Esophagus (tissue), 2 donors: ENCODE measurements at regions not wholly inside any gene's neighbourhood (a gene's known extent, or its start where the extent isn't known, plus 50 kb on each side); places are given as distances from the start of the nearest gene placed in this dataset.

Source experiments
- H3K27ac ChIP-seq, 2 donors: one replicate each; pipeline ENCODE4 v1.5.1; 2013; ENCODE audit warnings: low read depth in 2 of 2, mild to moderate bottlenecking in 2 of 2, inconsistent platforms in 1 of 2, low read length in 1 of 2, moderate library complexity in 1 of 2
- H3K27me3 ChIP-seq, 2 donors: one replicate each; pipeline ENCODE4 v1.6.1; 2013; ENCODE audit warnings: low read length in 2 of 2, control low read depth in 1 of 2, mild to moderate bottlenecking in 1 of 2; ENCODE audit not compliant: insufficient read depth in 2 of 2, control insufficient read depth in 1 of 2
- H3K36me3 ChIP-seq, 2 donors: one replicate each; pipeline ENCODE4 v1.6.1; 2013; ENCODE audit warnings: low read length in 1 of 2; ENCODE audit not compliant: control insufficient read depth in 2 of 2, insufficient read depth in 2 of 2
- H3K4me1 ChIP-seq, 2 donors: one replicate each; pipeline ENCODE4 v1.6.1; 2013; ENCODE audit warnings: low read length in 1 of 2; ENCODE audit not compliant: control insufficient read depth in 2 of 2, insufficient read depth in 2 of 2
- H3K4me3 ChIP-seq, 2 donors: one replicate each; pipeline ENCODE4 v1.5.1; 2013; ENCODE audit warnings: low read length in 2 of 2, mild to moderate bottlenecking in 2 of 2, low read depth in 1 of 2, moderate library complexity in 1 of 2
- H3K9me3 ChIP-seq, 2 donors: one replicate each; pipeline ENCODE4 v1.6.1; 2013; ENCODE audit warnings: mild to moderate bottlenecking in 2 of 2, low read depth in 1 of 2, low read length in 1 of 2, moderate library complexity in 1 of 2; ENCODE audit not compliant: control insufficient read depth in 2 of 2, insufficient read depth in 1 of 2
- WGBS, 2 donors: extraction: QIAGEN DNeasy Blood & Tissue Kit; methylation state at CpG; one replicate each; pipeline ENCODE4 v1.1.7; 2013; 5-methylcytosine and 5-hydroxymethylcytosine counted together
- donor health status: healthy with polysubstance abuse.
- donor health status: Bipolar disorder and iron deficiency.

- H3K4me1 ChIP-seq: no peaks in the 10 kb centered on the region
- no peaks in the 10 kb centered on the region for H3K27me3 ChIP-seq
- no peaks in the 10 kb centered on the region for H3K9me3 ChIP-seq
- no peak overlapping the region for H3K27ac ChIP-seq
- H3K4me3 ChIP-seq: no peak overlapping the region
- 87 to 92% methylated on average over 7 to 8 of the region's 8 CpGs for WGBS, 2 donors
- H3K36me3 ChIP-seq: no peaks in the 10 kb centered on the region
These were observed 297.0 kb downstream of the HNRNPD start for GRCh38 chr4:82076809-82077208.

GRCh38 chr4:82076359-82076758, 297.4 kb downstream of the HNRNPD start:
- H3K27me3 ChIP-seq: no peaks in the 10 kb centered on the region
- no peak overlapping the region for H3K4me3 ChIP-seq
- no peaks in the 10 kb centered on the region for H3K36me3 ChIP-seq
- no peaks in the 10 kb centered on the region for H3K4me1 ChIP-seq
- H3K9me3 ChIP-seq: no peaks in the 10 kb centered on the region
- H3K27ac ChIP-seq: no peak overlapping the region
- 83 to 84% methylated on average over 1 of the region's 1 CpG for WGBS, 2 donors

DNA sequence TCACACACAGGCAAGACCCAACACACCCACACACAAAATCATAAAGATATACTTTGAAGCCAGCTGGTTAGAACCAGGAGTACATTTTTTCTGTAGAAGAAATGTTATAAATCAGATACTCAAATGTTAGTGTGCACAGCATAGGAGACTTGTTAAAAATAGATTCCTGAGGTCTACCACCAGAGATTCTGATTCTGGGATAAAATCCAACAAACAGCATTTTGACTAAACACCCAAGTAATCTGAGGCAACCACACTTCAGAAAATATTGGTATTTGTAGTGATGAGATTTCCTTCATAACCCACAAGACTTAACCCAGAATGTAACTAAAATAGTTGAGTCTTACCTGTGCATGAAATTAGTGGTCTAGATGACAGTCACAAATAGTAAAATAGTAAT, 301.8 kb downstream of the HNRNPD start:
- no peak overlapping the region for H3K27ac ChIP-seq
- no peaks in the 10 kb centered on the region for H3K27me3 ChIP-seq
- no peaks in the 10 kb centered on the region for H3K4me1 ChIP-seq
- no peaks in the 10 kb centered on the region for H3K36me3 ChIP-seq
- H3K4me3 ChIP-seq: no peak overlapping the region
- H3K9me3 ChIP-seq: no peaks in the 10 kb centered on the region

DNA sequence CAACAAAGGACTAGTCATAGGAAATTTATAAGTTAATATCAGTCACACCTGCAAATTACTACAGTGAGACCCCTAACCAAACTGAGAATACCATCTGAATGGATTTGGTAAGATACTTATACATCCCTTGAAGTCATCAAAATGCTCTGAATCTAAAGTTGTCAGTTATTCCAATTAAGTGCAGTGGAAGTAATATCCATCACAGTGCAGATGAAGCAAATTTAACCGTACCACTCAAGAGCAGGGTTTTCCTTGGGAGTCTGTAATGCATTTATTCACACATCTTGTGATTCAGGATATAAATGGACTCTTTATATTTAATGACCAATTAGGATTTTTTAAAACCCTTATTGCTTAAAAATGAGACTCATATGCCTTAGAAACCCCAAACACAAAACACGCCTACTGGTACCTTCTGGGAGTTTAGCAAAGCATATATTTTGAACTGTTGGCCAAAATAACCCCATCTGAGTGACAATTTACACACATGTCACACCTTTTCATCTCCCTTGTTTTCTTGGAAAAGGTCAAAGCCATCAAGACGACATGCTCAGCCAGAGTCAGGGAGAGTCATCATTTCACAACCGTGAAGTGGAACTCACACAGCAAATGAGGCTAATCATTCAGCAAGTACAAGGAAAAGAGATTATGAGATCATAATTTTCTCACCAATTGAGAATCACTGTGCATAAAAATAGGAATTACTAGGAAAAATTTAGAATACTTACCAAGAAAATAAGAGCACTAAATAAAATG, 303.7 kb downstream of the HNRNPD start:
- Histone ChIP-seq H3K4me1 (no peaks in the 10 kb centered on the region), H3K27ac (no peak overlapping the region), H3K27me3 (no peaks in the 10 kb centered on the region), H3K4me3 (no peak overlapping the region), H3K9me3 (no peaks in the 10 kb centered on the region), H3K36me3 (no peaks in the 10 kb centered on the region)
- 63 to 68% methylated on average over 4 of the region's 4 CpGs for whole genome bisulfite sequencing, 2 donors

- H3K9me3 ChIP-seq: no peaks in the 10 kb centered on the region
- no peaks in the 10 kb centered on the region for H3K36me3 ChIP-seq
- no peak overlapping the region for H3K4me3 ChIP-seq
- WGBS, 2 donors: 75 to 78% methylated on average over 1 of the region's 1 CpG
- no peak overlapping the region for H3K27ac ChIP-seq
- H3K4me1 ChIP-seq: no peaks in the 10 kb centered on the region
- no peaks in the 10 kb centered on the region for H3K27me3 ChIP-seq
These were observed 310.8 kb downstream of the HNRNPD start for GRCh38 chr4:82063017-82063416.

DNA sequence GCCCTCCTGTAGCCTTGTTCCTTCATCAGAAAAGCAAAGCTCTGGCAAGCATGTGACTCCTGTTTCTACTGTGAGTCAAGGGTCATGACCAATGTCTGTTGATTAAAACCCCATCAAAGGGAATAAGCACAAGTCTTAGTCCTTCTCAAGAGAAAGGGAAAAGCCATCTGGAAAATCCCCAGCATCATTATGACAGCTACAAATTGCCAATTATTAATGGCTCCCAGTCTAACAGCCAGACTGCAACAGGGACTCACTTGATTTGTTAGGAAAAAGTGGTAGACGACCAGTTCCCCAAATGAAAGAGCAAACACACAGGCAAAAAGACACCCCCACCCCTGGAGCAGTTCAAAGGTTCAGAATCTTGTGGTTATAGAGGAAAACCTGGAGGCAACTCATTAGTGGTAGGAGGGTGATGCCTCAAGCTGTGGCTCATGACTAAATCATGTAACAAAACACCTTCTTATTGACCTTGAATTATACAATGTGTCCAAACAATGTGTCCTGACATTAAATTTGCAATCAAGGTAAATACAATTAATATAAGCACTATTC, 315.7 kb downstream of the HNRNPD start:
- no peaks in the 10 kb centered on the region for H3K27me3 ChIP-seq
- no peaks in the 10 kb centered on the region for H3K4me1 ChIP-seq
- H3K36me3 ChIP-seq: no peaks in the 10 kb centered on the region
- WGBS, 2 donors: 9 to 11% methylated on average over 1 of the region's 1 CpG
- no peak overlapping the region for H3K4me3 ChIP-seq
- H3K27ac ChIP-seq: no peak overlapping the region
- H3K9me3 ChIP-seq: no peaks in the 10 kb centered on the region

- Histone ChIP-seq H3K36me3 (no peaks in the 10 kb centered on the region), H3K4me3 (no peak overlapping the region), H3K27ac (no peak overlapping the region), H3K27me3 (no peaks in the 10 kb centered on the region), H3K4me1 (peaks cover 0 to 7% of the 10 kb centered on the region in 2 donors), H3K9me3 (no peaks in the 10 kb centered on the region)
- WGBS, 2 donors: 82 to 85% methylated on average over 1 of the region's 1 CpG
These were observed 318.6 kb downstream of the HNRNPD start for GRCh38 chr4:82055156-82055555.

DNA sequence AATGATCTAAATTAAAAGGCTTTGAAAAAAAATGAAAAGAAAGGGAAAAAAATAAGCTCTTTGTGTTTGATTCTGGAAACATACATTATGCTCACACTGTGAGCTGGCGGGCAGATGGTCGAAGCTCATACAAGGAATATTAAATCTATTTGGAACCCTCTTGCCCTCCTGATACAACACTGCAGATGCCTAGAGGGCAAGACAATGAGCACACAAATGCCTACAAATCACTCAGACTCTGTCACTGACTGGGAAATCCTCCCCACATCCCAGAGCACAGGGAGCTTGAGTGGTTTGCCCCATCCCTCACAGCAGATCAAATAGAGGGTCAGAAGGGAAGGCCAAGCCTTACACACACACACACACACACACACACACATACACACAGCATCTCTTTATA, 320.4 kb downstream of the HNRNPD start:
- WGBS, 2 donors: 82 to 87% methylated on average over 2 of the region's 2 CpGs
- no peaks in the 10 kb centered on the region for H3K27me3 ChIP-seq
- no peaks in the 10 kb centered on the region for H3K9me3 ChIP-seq
- no peaks in the 10 kb centered on the region for H3K36me3 ChIP-seq
- H3K4me1 ChIP-seq: peaks cover 0 to 7% of the 10 kb centered on the region in 2 donors
- H3K27ac ChIP-seq: no peak overlapping the region
- no peak overlapping the region for H3K4me3 ChIP-seq

DNA sequence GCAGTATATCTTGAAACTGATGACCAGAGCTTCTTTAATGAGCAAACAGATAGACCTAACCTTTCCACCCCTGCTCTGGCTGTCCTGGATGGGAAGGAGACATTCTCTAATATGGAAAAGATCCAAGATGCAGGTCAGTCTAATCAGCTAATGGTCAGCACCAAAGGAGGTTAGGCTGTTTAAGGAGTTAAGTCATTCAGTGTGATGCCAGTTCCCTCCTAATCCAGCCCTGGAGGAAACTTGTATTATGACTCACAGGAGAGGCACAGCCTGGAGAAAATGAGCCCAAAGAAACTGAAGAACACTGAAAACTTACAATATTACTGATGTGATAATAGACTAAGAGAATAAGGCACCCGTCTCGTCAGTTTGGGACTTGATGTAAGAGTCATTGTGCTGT, 323.0 kb downstream of the HNRNPD start:
- Histone ChIP-seq H3K4me3 (no peak overlapping the region), H3K4me1 (peaks cover 0 to 9% of the 10 kb centered on the region in 2 donors), H3K9me3 (no peaks in the 10 kb centered on the region), H3K27me3 (no peaks in the 10 kb centered on the region), H3K27ac (no peak overlapping the region), H3K36me3 (no peaks in the 10 kb centered on the region)
- 50 to 65% methylated on average over 2 of the region's 2 CpGs for WGBS, 2 donors

- Histone ChIP-seq H3K4me1 (peaks cover 0 to 9% of the 10 kb centered on the region in 2 donors), H3K27ac (no peak overlapping the region), H3K4me3 (no peak overlapping the region), H3K27me3 (no peaks in the 10 kb centered on the region), H3K36me3 (no peaks in the 10 kb centered on the region), H3K9me3 (no peaks in the 10 kb centered on the region)
- 44 to 45% methylated on average over 1 of the region's 1 CpG for WGBS, 2 donors
These were observed 324.5 kb downstream of the HNRNPD start for GRCh38 chr4:82049294-82049693.
